Nephron (organoid): ENCODE measurements at regions not wholly inside any gene's neighbourhood (a gene's known extent, or its start where the extent isn't known, plus 50 kb on each side); places are given as distances from the start of the nearest gene placed in this dataset.
A peak's percentile ranks its signal among the peaks of the same experiment; 100 is the strongest.
"Not testable (repeated sequence)": the region's sequence is repeated elsewhere in the genome, so short reads cannot be mapped to it uniquely, and the experiment has no call there.

Experiments used
- H3K27ac Mint-ChIP-seq, 3 experiments: 2 replicates each; pipeline ENCODE4 v1.8.0; 2020; ENCODE audit warnings: mixed read lengths in 3 of 3, mild to moderate bottlenecking in 2 of 3, moderate library complexity in 1 of 3
- H3K27me3 Mint-ChIP-seq: 2 replicates; pipeline ENCODE4 v1.8.0; 2021; ENCODE audit warnings: low read depth, mild to moderate bottlenecking, moderate library complexity, mixed read lengths
- H3K36me3 Mint-ChIP-seq: 2 replicates; pipeline ENCODE4 v1.8.0; 2020; ENCODE audit warnings: low read depth, mixed read lengths
- H3K4me1 Mint-ChIP-seq: 2 replicates; pipeline ENCODE4 v1.8.0; 2020; ENCODE audit warnings: mixed read lengths
- H3K4me3 Mint-ChIP-seq, 3 experiments: 2 replicates each; pipeline ENCODE4 v1.8.0; 2020; ENCODE audit warnings: mild to moderate bottlenecking in 3 of 3, mixed read lengths in 3 of 3, moderate library complexity in 2 of 3
- H3K9me3 Mint-ChIP-seq: 2 replicates; pipeline ENCODE4 v1.8.0; 2020; ENCODE audit warnings: mixed read lengths
- CTCF ChIP-seq, 3 experiments: fragments of 200-600 bp; sonication (generic); IDR thresholded peaks; one replicate each; pipeline ENCODE4 v1.5.0; 2021; ENCODE audit warnings: antibody characterized with exemption in 3 of 3; ENCODE audit not compliant: unreplicated experiment in 3 of 3

GRCh38 chr7:70893971-70894715 lies 237.8 kb upstream of the GALNT17 start:
- H3K27me3 Mint-ChIP-seq: peaks cover 14% of the 10 kb centered on the region
- H3K9me3 Mint-ChIP-seq: peaks cover 18% of the 10 kb centered on the region
- H3K4me1 Mint-ChIP-seq: peaks cover 10% of the 10 kb centered on the region
- TF ChIP-seq CTCF (IDR thresholded peaks at IDR 0.05; ENCODE audit: unreplicated experiment in 3 of 3): no peak
- peak overlapping the region; percentile 20 to 55 (median 45) for H3K27ac Mint-ChIP-seq
- H3K4me3 Mint-ChIP-seq: no peak overlapping the region
- H3K36me3 Mint-ChIP-seq: no peaks in the 10 kb centered on the region

DNA sequence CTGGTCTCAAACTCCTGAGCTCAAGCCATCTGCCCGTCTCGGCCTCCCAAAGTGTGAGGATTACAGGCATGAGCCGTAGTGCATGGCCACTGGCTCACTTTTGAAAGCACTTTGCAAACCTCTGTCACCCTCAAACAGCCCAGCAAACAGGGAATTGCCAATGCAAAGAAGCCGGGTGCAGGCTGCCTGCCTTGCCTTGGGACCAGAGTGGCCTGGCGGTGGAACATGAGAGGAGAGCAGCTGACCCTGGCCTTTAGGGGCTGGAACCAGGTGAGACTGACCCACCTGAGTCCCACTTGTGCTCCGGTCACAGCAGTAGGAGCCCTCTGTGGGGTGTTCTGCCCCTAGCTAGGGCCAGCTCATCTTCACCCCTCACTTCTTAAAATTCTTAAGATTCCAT lies 237.1 kb upstream of the GALNT17 start:
- Mint-ChIP-seq H3K4me3 (no peak overlapping the region), H3K27ac (peak overlapping the region in 1 of 3 experiments; percentile 28), H3K9me3 (peaks cover 12% of the 10 kb centered on the region), H3K27me3 (peaks cover 9% of the 10 kb centered on the region), H3K36me3 (no peaks in the 10 kb centered on the region), H3K4me1 (peaks cover 10% of the 10 kb centered on the region)
- TF ChIP-seq CTCF (IDR thresholded peaks at IDR 0.05; ENCODE audit: unreplicated experiment in 3 of 3): no peak

- not testable (repeated sequence) for H3K4me3 Mint-ChIP-seq, H3K27me3 Mint-ChIP-seq, H3K9me3 Mint-ChIP-seq, H3K36me3 Mint-ChIP-seq
- Mint-ChIP-seq H3K27ac (peak overlapping the region; percentile 15 to 34 (median 28)), H3K4me1 (peaks cover 10% of the 10 kb centered on the region)
These were observed 236.4 kb upstream of the GALNT17 start for GRCh38 chr7:70895337-70896200.

- Mint-ChIP-seq H3K4me3 (no peak overlapping the region), H3K27ac (no peak overlapping the region), H3K4me1 (no peaks in the 10 kb centered on the region), H3K9me3 (peaks cover 12% of the 10 kb centered on the region), H3K27me3 (peaks cover 6% of the 10 kb centered on the region), H3K36me3 (peaks cover 4% of the 10 kb centered on the region)
- TF ChIP-seq CTCF (IDR thresholded peaks at IDR 0.05; ENCODE audit: unreplicated experiment in 3 of 3): no peak
These were observed 224.4 kb upstream of the GALNT17 start for GRCh38 chr7:70907259-70908247.

GRCh38 chr7:70913924-70914323 lies 218.0 kb upstream of the GALNT17 start:
- no peaks in the 10 kb centered on the region for H3K9me3 Mint-ChIP-seq
- H3K27ac Mint-ChIP-seq: no peak overlapping the region
- H3K4me1 Mint-ChIP-seq: no peaks in the 10 kb centered on the region
- peaks cover 6% of the 10 kb centered on the region for H3K27me3 Mint-ChIP-seq
- no peaks in the 10 kb centered on the region for H3K36me3 Mint-ChIP-seq
- TF ChIP-seq CTCF (IDR thresholded peaks at IDR 0.05; ENCODE audit: unreplicated experiment in 3 of 3): no peak
- no peak overlapping the region for H3K4me3 Mint-ChIP-seq
